ENCODE measurements at regions not wholly inside any gene's neighbourhood (a gene's known extent, or its start where the extent isn't known, plus 50 kb on each side); places are given as distances from the start of the nearest gene placed in this dataset.
A peak's percentile ranks its signal among the peaks of the same experiment; 100 is the strongest.

GRCh38 chr16:85989376-85989775, 90.4 kb downstream of the IRF8 start:
- TF ChIP-seq FOXM1 (IDR thresholded peaks at IDR 0.05; ENCODE audit: borderline replicate concordance) (no peak), LEF1 (IDR thresholded peaks at IDR 0.05; ENCODE audit: borderline replicate concordance) (no peak), FOXA1 (IDR thresholded peaks at IDR 0.05) (no peak), ZNF384 (IDR thresholded peaks at IDR 0.05) (no peak), ARNT (IDR thresholded peaks at IDR 0.05) (no peak), SUZ12 (IDR thresholded peaks at IDR 0.05) (no peak), HDGF (IDR thresholded peaks at IDR 0.05; ENCODE audit: borderline replicate concordance) (no peak), NFRKB (IDR thresholded peaks at IDR 0.05) (no peak), CTBP1 (IDR thresholded peaks at IDR 0.05; ENCODE audit: borderline replicate concordance) (no peak), SP1 (IDR thresholded peaks at IDR 0.05) (no peak), PKNOX1 (IDR thresholded peaks at IDR 0.05) (no peak), ELF4 (IDR thresholded peaks at IDR 0.05) (no peak), FOXK2 (IDR thresholded peaks at IDR 0.05) (no peak), TARDBP (IDR thresholded peaks at IDR 0.05) (no peak)
- no peak for DNase-seq (ENCODE audit: extremely low spot score)
- ChIA-PET CTCF (interaction anchor here (1.7 to 5.8 kb wide), 3 partner anchors 27 to 170 kb away, joined by 5 to 45 read pairs (median 32); no protein-coding TSS in a partner anchor), POLR2A (no interaction called here)

- ChIA-PET POLR2A (no interaction called here), CTCF (interaction anchor here (1.0 to 5.8 kb wide), 4 partner anchors 26 to 171 kb away, joined by 5 to 45 read pairs (median 18); no protein-coding TSS in a partner anchor)
- no peak for DNase-seq (ENCODE audit: extremely low spot score)
- TF ChIP-seq PKNOX1 (IDR thresholded peaks at IDR 0.05) (peak; percentile 20; the same call in 1 of the 2 replicates), ARNT (IDR thresholded peaks at IDR 0.05) (no peak), ZNF384 (IDR thresholded peaks at IDR 0.05) (no peak), SP1 (IDR thresholded peaks at IDR 0.05) (no peak), SUZ12 (IDR thresholded peaks at IDR 0.05) (no peak), NFRKB (IDR thresholded peaks at IDR 0.05) (no peak), CTBP1 (IDR thresholded peaks at IDR 0.05; ENCODE audit: borderline replicate concordance) (peak; percentile 78; the same call in 1 of the 2 replicates)
Observed at GRCh38 chr16:85989863-85990643, 91.1 kb downstream of the IRF8 start.

GRCh38 chr16:85990861-85991301, 91.9 kb downstream of the IRF8 start:
- POLR2A ChIA-PET, result no interaction called here
- no peak for TF ChIP-seq ZNF384 (IDR thresholded peaks at IDR 0.05)
- TF ChIP-seq TARDBP (IDR thresholded peaks at IDR 0.05), result no peak
- TF ChIP-seq FOXA1 (IDR thresholded peaks at IDR 0.05), result no peak
- TF ChIP-seq SUZ12 (IDR thresholded peaks at IDR 0.05), result no peak
- TF ChIP-seq PKNOX1 (IDR thresholded peaks at IDR 0.05), result no peak
- TF ChIP-seq LEF1 (IDR thresholded peaks at IDR 0.05; ENCODE audit: borderline replicate concordance), result no peak
- no peak for TF ChIP-seq FOXM1 (IDR thresholded peaks at IDR 0.05; ENCODE audit: borderline replicate concordance)
- no peak for TF ChIP-seq L3MBTL2 (conservative IDR thresholded peaks at IDR 0.05)
- TF ChIP-seq FOXK2 (IDR thresholded peaks at IDR 0.05), result no peak
- no peak for TF ChIP-seq HDGF (IDR thresholded peaks at IDR 0.05; ENCODE audit: borderline replicate concordance)
- no peak for TF ChIP-seq ELF4 (IDR thresholded peaks at IDR 0.05)
- no peak for TF ChIP-seq CTBP1 (IDR thresholded peaks at IDR 0.05; ENCODE audit: borderline replicate concordance)
- TF ChIP-seq ARNT (IDR thresholded peaks at IDR 0.05), result no peak
- TF ChIP-seq NFRKB (IDR thresholded peaks at IDR 0.05), result no peak
- TF ChIP-seq BHLHE40 (IDR thresholded peaks at IDR 0.05; ENCODE audit: borderline replicate concordance), result no peak
- TF ChIP-seq SP1 (IDR thresholded peaks at IDR 0.05), result no peak
- DNase-seq (ENCODE audit: extremely low spot score), result no peak
- CTCF ChIA-PET, result interaction anchor here (1.0 to 1.7 kb wide), 2 partner anchors 25 to 170 kb away, joined by 5 read pairs; no protein-coding TSS in a partner anchor

- DNase-seq (ENCODE audit: extremely low spot score), result no peak
- ChIA-PET CTCF (interaction anchor here (1.3 to 1.5 kb wide), 2 partner anchors 170 to 171 kb away, joined by 5 to 8 read pairs; no protein-coding TSS in a partner anchor), POLR2A (no interaction called here)
- TF ChIP-seq SUZ12 (IDR thresholded peaks at IDR 0.05) (no peak), ZNF384 (IDR thresholded peaks at IDR 0.05) (no peak), CTBP1 (IDR thresholded peaks at IDR 0.05; ENCODE audit: borderline replicate concordance) (no peak)
Observed at GRCh38 chr16:85991425-85991824, 92.5 kb downstream of the IRF8 start.

GRCh38 chr16:85991856-85992255, 92.9 kb downstream of the IRF8 start:
- ChIA-PET POLR2A (no interaction called here), CTCF (interaction anchor here (1.3 to 1.5 kb wide), 2 partner anchors 170 to 172 kb away, joined by 5 to 8 read pairs; no protein-coding TSS in a partner anchor)
- no peak for TF ChIP-seq CTBP1 (IDR thresholded peaks at IDR 0.05; ENCODE audit: borderline replicate concordance)
- TF ChIP-seq LEF1 (IDR thresholded peaks at IDR 0.05; ENCODE audit: borderline replicate concordance), result no peak
- TF ChIP-seq ELF4 (IDR thresholded peaks at IDR 0.05), result no peak
- no peak for TF ChIP-seq TARDBP (IDR thresholded peaks at IDR 0.05)
- TF ChIP-seq FOXM1 (IDR thresholded peaks at IDR 0.05; ENCODE audit: borderline replicate concordance), result no peak
- no peak for TF ChIP-seq FOXA1 (IDR thresholded peaks at IDR 0.05)
- TF ChIP-seq HDGF (IDR thresholded peaks at IDR 0.05; ENCODE audit: borderline replicate concordance), result no peak
- TF ChIP-seq SUZ12 (IDR thresholded peaks at IDR 0.05), result no peak
- TF ChIP-seq ARNT (IDR thresholded peaks at IDR 0.05), result no peak
- no peak for TF ChIP-seq NFRKB (IDR thresholded peaks at IDR 0.05)
- TF ChIP-seq PKNOX1 (IDR thresholded peaks at IDR 0.05), result no peak
- no peak for TF ChIP-seq SP1 (IDR thresholded peaks at IDR 0.05)
- no peak for DNase-seq (ENCODE audit: extremely low spot score)
